ENCODE measurements at regions not wholly inside any gene's neighbourhood (a gene's known extent, or its start where the extent isn't known, plus 50 kb on each side); places are given as distances from the start of the nearest gene placed in this dataset.
A peak's percentile ranks its signal among the peaks of the same experiment; 100 is the strongest.

DNA sequence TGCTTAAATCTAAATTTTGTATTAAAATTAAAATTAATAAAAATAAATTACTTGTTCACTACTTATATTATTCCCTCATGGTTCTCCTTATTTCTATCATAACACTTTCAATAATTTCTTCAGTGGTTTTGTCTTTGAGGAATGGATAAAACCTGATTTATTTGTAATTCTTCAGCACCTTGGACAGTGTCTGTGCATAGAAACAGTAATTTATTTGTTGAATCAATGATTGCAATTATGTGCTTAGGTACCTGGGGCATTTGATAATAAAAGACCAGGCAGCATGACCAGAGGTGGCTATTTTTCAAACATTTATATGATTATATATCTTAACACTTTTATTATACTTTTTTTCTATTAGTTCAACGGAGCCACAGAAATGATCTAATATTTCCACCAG, 1062.7 kb downstream of the DSC3 start:
- Histone ChIP-seq H3K4me1 (ENCODE audit: control insufficient read depth, insufficient read depth, low read length) (no peaks in the 10 kb centered on the region), H3K27ac (ENCODE audit: low read length) (no peak overlapping the region), H3K27me3 (ENCODE audit: control insufficient read depth, insufficient read depth, low read length) (no peaks in the 10 kb centered on the region), H3K4me3 (ENCODE audit: low read depth in 2 of 2, low read length in 2 of 2) (no peak overlapping the region), H3K36me3 (ENCODE audit: control insufficient read depth, insufficient read depth, low read length) (no peaks in the 10 kb centered on the region), H3K9me3 (ENCODE audit: control insufficient read depth, insufficient read depth, low read depth, low read length) (no peaks in the 10 kb centered on the region)
- TF ChIP-seq, protein P1, sequence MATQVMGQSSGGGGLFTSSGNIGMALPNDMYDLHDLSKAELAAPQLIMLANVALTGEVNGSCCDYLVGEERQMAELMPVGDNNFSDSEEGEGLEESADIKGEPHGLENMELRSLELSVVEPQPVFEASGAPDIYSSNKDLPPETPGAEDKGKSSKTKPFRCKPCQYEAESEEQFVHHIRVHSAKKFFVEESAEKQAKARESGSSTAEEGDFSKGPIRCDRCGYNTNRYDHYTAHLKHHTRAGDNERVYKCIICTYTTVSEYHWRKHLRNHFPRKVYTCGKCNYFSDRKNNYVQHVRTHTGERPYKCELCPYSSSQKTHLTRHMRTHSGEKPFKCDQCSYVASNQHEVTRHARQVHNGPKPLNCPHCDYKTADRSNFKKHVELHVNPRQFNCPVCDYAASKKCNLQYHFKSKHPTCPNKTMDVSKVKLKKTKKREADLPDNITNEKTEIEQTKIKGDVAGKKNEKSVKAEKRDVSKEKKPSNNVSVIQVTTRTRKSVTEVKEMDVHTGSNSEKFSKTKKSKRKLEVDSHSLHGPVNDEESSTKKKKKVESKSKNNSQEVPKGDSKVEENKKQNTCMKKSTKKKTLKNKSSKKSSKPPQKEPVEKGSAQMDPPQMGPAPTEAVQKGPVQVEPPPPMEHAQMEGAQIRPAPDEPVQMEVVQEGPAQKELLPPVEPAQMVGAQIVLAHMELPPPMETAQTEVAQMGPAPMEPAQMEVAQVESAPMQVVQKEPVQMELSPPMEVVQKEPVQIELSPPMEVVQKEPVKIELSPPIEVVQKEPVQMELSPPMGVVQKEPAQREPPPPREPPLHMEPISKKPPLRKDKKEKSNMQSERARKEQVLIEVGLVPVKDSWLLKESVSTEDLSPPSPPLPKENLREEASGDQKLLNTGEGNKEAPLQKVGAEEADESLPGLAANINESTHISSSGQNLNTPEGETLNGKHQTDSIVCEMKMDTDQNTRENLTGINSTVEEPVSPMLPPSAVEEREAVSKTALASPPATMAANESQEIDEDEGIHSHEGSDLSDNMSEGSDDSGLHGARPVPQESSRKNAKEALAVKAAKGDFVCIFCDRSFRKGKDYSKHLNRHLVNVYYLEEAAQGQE (IDR thresholded peaks at IDR 0.05; ENCODE audit: insufficient read depth in 1 of 2, low read depth in 2 of 2, low read length in 1 of 2): peak; percentile 27 to 81; a peak in 3 of 4 replicates
- no peak for TF ChIP-seq SIN3A (IDR thresholded peaks at IDR 0.05; ENCODE audit: borderline replicate concordance, insufficient read depth, low read depth, low read length)
- POLR2A ChIA-PET: no interaction called here
- CTCF ChIA-PET: no interaction called here
- ATAC-seq (no peak), DNase-seq (ENCODE audit: low read depth, low spot score) (no peak)
- in situ Hi-C loops (cut with HindIII; ENCODE audit: low pct_unique_long_range_greater_than_20kb, low sequenced_read_pairs): no loop called here
- BruUV-seq (replicated peaks): no TSS peak
- intact Hi-C loops (cut with micrococcal nuclease; ENCODE audit: unreplicated experiment): no loop called here

GRCh38 chr18:29969876-29970275, 1072.7 kb downstream of the DSC3 start:
- Histone ChIP-seq H3K36me3 (ENCODE audit: control insufficient read depth, insufficient read depth, low read length) (no peaks in the 10 kb centered on the region), H3K27ac (ENCODE audit: low read length) (no peak overlapping the region), H3K4me1 (ENCODE audit: control insufficient read depth, insufficient read depth, low read length) (no peaks in the 10 kb centered on the region), H3K4me3 (ENCODE audit: low read depth in 2 of 2, low read length in 2 of 2) (no peak overlapping the region), H3K27me3 (ENCODE audit: control insufficient read depth, insufficient read depth, low read length) (no peaks in the 10 kb centered on the region), H3K9me3 (ENCODE audit: control insufficient read depth, insufficient read depth, low read depth, low read length) (no peaks in the 10 kb centered on the region)
- ChIA-PET POLR2A (no interaction called here), CTCF (no interaction called here)
- BruUV-seq (replicated peaks): no TSS peak
- ATAC-seq (no peak), DNase-seq (ENCODE audit: low read depth, low spot score) (no peak)
- TF ChIP-seq, protein P1 (IDR thresholded peaks at IDR 0.05; ENCODE audit: insufficient read depth in 1 of 2, low read depth in 2 of 2, low read length in 1 of 2): no peak
- TF ChIP-seq POLR2AphosphoS5 (IDR thresholded peaks at IDR 0.05; ENCODE audit: low read depth, low read length): no peak
- TF ChIP-seq TCF7L2 (IDR thresholded peaks at IDR 0.05; ENCODE audit: low read depth, low read length): no peak
- no peak for TF ChIP-seq SIN3A (IDR thresholded peaks at IDR 0.05; ENCODE audit: borderline replicate concordance, insufficient read depth, low read depth, low read length)
- no peak for TF ChIP-seq CTCF (IDR thresholded peaks at IDR 0.05)
- intact Hi-C loops (cut with micrococcal nuclease; ENCODE audit: unreplicated experiment) (no loop called here), in situ Hi-C loops (cut with HindIII; ENCODE audit: low pct_unique_long_range_greater_than_20kb, low sequenced_read_pairs) (no loop called here)

Data from Panc1 (cell line).